ENCODE measurements at regions not wholly inside any gene's neighbourhood (a gene's known extent, or its start where the extent isn't known, plus 50 kb on each side); places are given as distances from the start of the nearest gene placed in this dataset.

- no peaks in the 10 kb centered on the region for H3K36me3 Mint-ChIP-seq
- H3K9me3 Mint-ChIP-seq: no peaks in the 10 kb centered on the region
- H3K4me3 Mint-ChIP-seq: no peak overlapping the region
- no peak for TF ChIP-seq CTCF (conservative IDR thresholded peaks at IDR 0.05)
- no peak for DNase-seq (ENCODE audit: extremely low spot score, unreplicated experiment)
- no peak overlapping the region for H3K27ac Mint-ChIP-seq
- H3K27me3 Mint-ChIP-seq: no peaks in the 10 kb centered on the region
- no peaks in the 10 kb centered on the region for H3K4me1 Mint-ChIP-seq (ENCODE audit: unreplicated experiment)
Measured at GRCh38 chr7:11960621-11961020, 128.6 kb upstream of the THSD7A start.

GRCh38 chr7:11969643-11970042, 137.6 kb upstream of the THSD7A start:
- peaks cover 9% of the 10 kb centered on the region for H3K4me1 Mint-ChIP-seq (ENCODE audit: unreplicated experiment)
- no peak for DNase-seq (ENCODE audit: extremely low spot score, unreplicated experiment)
- no peak overlapping the region for H3K27ac Mint-ChIP-seq
- no peaks in the 10 kb centered on the region for H3K27me3 Mint-ChIP-seq
- no peak for TF ChIP-seq CTCF (conservative IDR thresholded peaks at IDR 0.05)
- H3K4me3 Mint-ChIP-seq: no peak overlapping the region
- H3K9me3 Mint-ChIP-seq: no peaks in the 10 kb centered on the region
- H3K36me3 Mint-ChIP-seq: no peaks in the 10 kb centered on the region

- H3K4me1 Mint-ChIP-seq (ENCODE audit: unreplicated experiment): peaks cover 9% of the 10 kb centered on the region
- H3K4me3 Mint-ChIP-seq: no peak overlapping the region
- H3K27ac Mint-ChIP-seq: no peak overlapping the region
- H3K36me3 Mint-ChIP-seq: no peaks in the 10 kb centered on the region
- no peaks in the 10 kb centered on the region for H3K27me3 Mint-ChIP-seq
- no peak for TF ChIP-seq CTCF (conservative IDR thresholded peaks at IDR 0.05)
- no peak for DNase-seq (ENCODE audit: extremely low spot score, unreplicated experiment)
- H3K9me3 Mint-ChIP-seq: no peaks in the 10 kb centered on the region
Measured at GRCh38 chr7:11970132-11970531, 138.1 kb upstream of the THSD7A start.

- no peak for DNase-seq (ENCODE audit: extremely low spot score, unreplicated experiment)
- peaks cover 5% of the 10 kb centered on the region for H3K9me3 Mint-ChIP-seq
- no peak overlapping the region for H3K27ac Mint-ChIP-seq
- no peak for TF ChIP-seq CTCF (conservative IDR thresholded peaks at IDR 0.05)
- H3K27me3 Mint-ChIP-seq: no peaks in the 10 kb centered on the region
- H3K36me3 Mint-ChIP-seq: peaks cover 7% of the 10 kb centered on the region
- H3K4me3 Mint-ChIP-seq: no peak overlapping the region
- peaks cover 5% of the 10 kb centered on the region for H3K4me1 Mint-ChIP-seq (ENCODE audit: unreplicated experiment)
Measured at GRCh38 chr7:11985376-11985775, 153.4 kb upstream of the THSD7A start.

GRCh38 chr7:11985971-11986370, 154.0 kb upstream of the THSD7A start:
- no peak for DNase-seq (ENCODE audit: extremely low spot score, unreplicated experiment)
- peak overlapping the region; percentile 16 for H3K27ac Mint-ChIP-seq
- H3K9me3 Mint-ChIP-seq: peaks cover 5% of the 10 kb centered on the region
- H3K36me3 Mint-ChIP-seq: peaks cover 7% of the 10 kb centered on the region
- no peak for TF ChIP-seq CTCF (conservative IDR thresholded peaks at IDR 0.05)
- no peaks in the 10 kb centered on the region for H3K27me3 Mint-ChIP-seq
- H3K4me1 Mint-ChIP-seq (ENCODE audit: unreplicated experiment): peaks cover 5% of the 10 kb centered on the region
- H3K4me3 Mint-ChIP-seq: peak overlapping the region; percentile 10

- no peak overlapping the region for H3K4me3 Mint-ChIP-seq
- peaks cover 5% of the 10 kb centered on the region for H3K9me3 Mint-ChIP-seq
- TF ChIP-seq CTCF (conservative IDR thresholded peaks at IDR 0.05): no peak
- H3K36me3 Mint-ChIP-seq: peaks cover 7% of the 10 kb centered on the region
- no peaks in the 10 kb centered on the region for H3K27me3 Mint-ChIP-seq
- peaks cover 5% of the 10 kb centered on the region for H3K4me1 Mint-ChIP-seq (ENCODE audit: unreplicated experiment)
- no peak overlapping the region for H3K27ac Mint-ChIP-seq
- no peak for DNase-seq (ENCODE audit: extremely low spot score, unreplicated experiment)
Measured at GRCh38 chr7:11988186-11988585, 156.2 kb upstream of the THSD7A start.
